Glomerular visceral epithelial cell (primary cell): ENCODE measurements at regions not wholly inside any gene's neighbourhood (a gene's known extent, or its start where the extent isn't known, plus 50 kb on each side); places are given as distances from the start of the nearest gene placed in this dataset.

Experiments
- DNase-seq: peaks from one replicate; pipeline ENCODE4 v3.0.0-alpha.2; 2016; ENCODE audit errors: extremely low spot score

- no peak for DNase-seq
These were observed 262.0 kb upstream of the TOPAZ1 start for GRCh38 chr3:43979645-43980044.

- DNase-seq, result peak; percentile 68
These were observed 246.8 kb upstream of the TOPAZ1 start for GRCh38 chr3:43994657-43995546.

- DNase-seq, result no peak
These were observed 245.9 kb upstream of the TOPAZ1 start for GRCh38 chr3:43995547-43996378.

- DNase-seq, result peak; percentile 67
These were observed 245.0 kb upstream of the TOPAZ1 start for GRCh38 chr3:43996379-43997301.

- no peak for DNase-seq
These were observed 244.4 kb upstream of the TOPAZ1 start for GRCh38 chr3:43997316-43997715.

GRCh38 chr3:43997788-43998369, 243.8 kb upstream of the TOPAZ1 start:
- no peak for DNase-seq

- DNase-seq, result peak; percentile 28
These were observed 243.3 kb upstream of the TOPAZ1 start for GRCh38 chr3:43998370-43998835.

GRCh38 chr3:43998836-43999727, 242.6 kb upstream of the TOPAZ1 start:
- DNase-seq, result peak; percentile 86

- no peak for DNase-seq
These were observed 241.9 kb upstream of the TOPAZ1 start for GRCh38 chr3:43999728-44000319.

- peak; percentile 51 for DNase-seq
These were observed 241.1 kb upstream of the TOPAZ1 start for GRCh38 chr3:44000586-44000985.

GRCh38 chr3:44001072-44001471, 240.6 kb upstream of the TOPAZ1 start:
- DNase-seq, result no peak

GRCh38 chr3:44003801-44004200, 237.9 kb upstream of the TOPAZ1 start:
- no peak for DNase-seq

GRCh38 chr3:44011680-44012079, 230.0 kb upstream of the TOPAZ1 start:
- no peak for DNase-seq

GRCh38 chr3:44012160-44012899, 229.4 kb upstream of the TOPAZ1 start:
- no peak for DNase-seq

GRCh38 chr3:44013967-44014366, 227.7 kb upstream of the TOPAZ1 start:
- DNase-seq, result no peak

- DNase-seq, result no peak
These were observed 226.5 kb upstream of the TOPAZ1 start for GRCh38 chr3:44015170-44015569.

- no peak for DNase-seq
These were observed 224.9 kb upstream of the TOPAZ1 start for GRCh38 chr3:44016818-44017217.

GRCh38 chr3:44018926-44019325, 222.8 kb upstream of the TOPAZ1 start:
- DNase-seq, result no peak

- no peak for DNase-seq
These were observed 221.9 kb upstream of the TOPAZ1 start for GRCh38 chr3:44019736-44020135.
